Naive thymus-derived CD4-positive, alpha-beta T cell (primary cell): ENCODE measurements at regions not wholly inside any gene's neighbourhood (a gene's known extent, or its start where the extent isn't known, plus 50 kb on each side); places are given as distances from the start of the nearest gene placed in this dataset.

Experiments
- ATAC-seq: fragments of 150-1000 bp; cut with Tn5 transposase; 2 replicates; pipeline ENCODE4 v1.10.0; 2021; ENCODE audit warnings: mild to moderate bottlenecking, moderate library complexity
- CTCF ChIA-PET: fragments of 350-600 bp; sonication (Branson Sonifier 250); formaldehyde crosslinking; loops from one replicate; lab custom pipeline; 2021; ENCODE audit warnings: antibody characterized with exemption; lab: Charles Lee
- POLR2A ChIA-PET: fragments of 350-600 bp; sonication (Branson Sonifier 250); formaldehyde crosslinking; loops from one replicate; lab custom pipeline; 2021; ENCODE audit warnings: antibody characterized with exemption, inconsistent platforms; lab: Charles Lee
- DNase-seq, 9 donors: peaks; one replicate each; pipeline versions ENCODE4 v3.0.0 to v3.0.0-alpha.2; 2020 to 2022; ENCODE audit warnings: mixed read lengths in 1 of 9
- H3K27ac ChIP-seq: one replicate; pipeline ENCODE4 v1.7.0; 2013; ENCODE audit warnings: mild to moderate bottlenecking, low read depth, low read length, moderate library complexity
- H3K27me3 ChIP-seq, 2 donors: one replicate each; pipeline ENCODE4 v1.7.0; 2013; ENCODE audit warnings: low read length in 2 of 2, mild to moderate bottlenecking in 2 of 2, moderate library complexity in 2 of 2; ENCODE audit not compliant: control insufficient read depth in 2 of 2, insufficient read depth in 2 of 2
- H3K36me3 ChIP-seq, 3 experiments: 1 replicate in 2 of 3; 2 replicates in 1 of 3; pipeline ENCODE4 v1.7.0; 2013; ENCODE audit warnings: low read length in 3 of 3, mild to moderate bottlenecking in 3 of 3, moderate library complexity in 1 of 3; ENCODE audit not compliant: insufficient read depth in 3 of 3, control insufficient read depth in 2 of 3
- H3K4me1 ChIP-seq, 2 donors: one replicate each; pipeline ENCODE4 v1.7.0; 2013; ENCODE audit warnings: low read length in 2 of 2, mild to moderate bottlenecking in 2 of 2, moderate library complexity in 1 of 2; ENCODE audit not compliant: control insufficient read depth in 2 of 2, insufficient read depth in 2 of 2
- H3K4me3 ChIP-seq: 2 replicates; pipeline ENCODE4 v1.7.0; 2013; ENCODE audit warnings: mild to moderate bottlenecking, low read length
- H3K9me3 ChIP-seq, 3 experiments: 1 replicate in 2 of 3; 2 replicates in 1 of 3; pipeline ENCODE4 v1.7.0; 2013; ENCODE audit warnings: low read length in 3 of 3; ENCODE audit not compliant: control insufficient read depth in 2 of 3
- H3K27ac Mint-ChIP-seq, 9 donors: one replicate each; pipeline ENCODE4 v1.8.0; 2020 to 2022; ENCODE audit warnings: mixed read lengths in 9 of 9, mild to moderate bottlenecking in 8 of 9, moderate library complexity in 5 of 9, inconsistent platforms in 2 of 9
- H3K27me3 Mint-ChIP-seq, 5 donors: one replicate each; pipeline ENCODE4 v1.8.0; 2021 to 2022; ENCODE audit warnings: mixed read lengths in 5 of 5, mild to moderate bottlenecking in 1 of 5
- H3K36me3 Mint-ChIP-seq, 5 donors: one replicate each; pipeline ENCODE4 v1.8.0; 2020 to 2022; ENCODE audit warnings: mixed read lengths in 5 of 5, mild to moderate bottlenecking in 3 of 5, inconsistent platforms in 1 of 5
- H3K4me1 Mint-ChIP-seq, 7 donors: one replicate each; pipeline ENCODE4 v1.8.0; 2020 to 2022; ENCODE audit warnings: mixed read lengths in 7 of 7, mild to moderate bottlenecking in 3 of 7, inconsistent platforms in 1 of 7
- H3K4me3 Mint-ChIP-seq, 10 donors: one replicate each; pipeline ENCODE4 v1.8.0; 2020 to 2022; ENCODE audit warnings: mild to moderate bottlenecking in 10 of 10, mixed read lengths in 10 of 10, moderate library complexity in 6 of 10, inconsistent platforms in 2 of 10
- H3K9me3 Mint-ChIP-seq, 11 donors: one replicate each; pipeline ENCODE4 v1.8.0; 2020 to 2022; ENCODE audit warnings: mixed read lengths in 11 of 11, mild to moderate bottlenecking in 4 of 11, inconsistent platforms in 1 of 11, moderate library complexity in 1 of 11
- intact Hi-C, 2 donors: fragments of 100-400 bp; cut with micrococcal nuclease; formaldehyde crosslinking; loops; one replicate each; pipeline ENCODE4 v1.15.1; 2023

GRCh38 chr20:24805456-24806238 is 143.4 kb upstream of the CST7 start:
- ATAC-seq, result no peak
- no peaks in the 10 kb centered on the region for H3K36me3 ChIP-seq

GRCh38 chr20:24806705-24807676 is 142.1 kb upstream of the CST7 start:
- Mint-ChIP-seq H3K9me3 (no peaks in the 10 kb centered on the region), H3K36me3 (no peaks in the 10 kb centered on the region), H3K4me1 (peaks cover 0 to 5% (median 0%) of the 10 kb centered on the region in 7 donors), H3K27ac (no peak overlapping the region), H3K27me3 (peaks cover 0 to 20% (median 6%) of the 10 kb centered on the region in 5 donors), H3K4me3 (no peak overlapping the region)
- no peak overlapping the region for H3K27ac ChIP-seq
- DNase-seq (no peak), ATAC-seq (no peak)
- no peak overlapping the region for H3K4me3 ChIP-seq
- H3K4me1 ChIP-seq, result no peaks in the 10 kb centered on the region
- intact Hi-C loops, result no loop called here
- no peaks in the 10 kb centered on the region for H3K27me3 ChIP-seq
- H3K9me3 ChIP-seq, result no peaks in the 10 kb centered on the region
- ChIA-PET POLR2A (no interaction called here), CTCF (no interaction called here)
- H3K36me3 ChIP-seq, result no peaks in the 10 kb centered on the region

More at GRCh38 chr20:24805456-24806238, 143.4 kb upstream of the CST7 start:
- Mint-ChIP-seq H3K4me1 (peaks cover 0 to 5% (median 0%) of the 10 kb centered on the region in 7 donors), H3K27ac (no peak overlapping the region), H3K36me3 (no peaks in the 10 kb centered on the region), H3K27me3 (peaks cover 0 to 20% (median 6%) of the 10 kb centered on the region in 5 donors), H3K4me3 (no peak overlapping the region), H3K9me3 (no peaks in the 10 kb centered on the region)
- ChIA-PET CTCF (no interaction called here), POLR2A (no interaction called here)
- Histone ChIP-seq H3K27me3 (no peaks in the 10 kb centered on the region), H3K27ac (no peak overlapping the region), H3K9me3 (no peaks in the 10 kb centered on the region), H3K4me1 (no peaks in the 10 kb centered on the region), H3K4me3 (no peak overlapping the region)
- no peak for DNase-seq
- intact Hi-C loops, result no loop called here

- Mint-ChIP-seq H3K9me3 (peaks cover 0 to 2% (median 0%) of the 10 kb centered on the region in 11 donors), H3K4me3 (no peak overlapping the region), H3K4me1 (peaks cover 0 to 6% (median 0%) of the 10 kb centered on the region in 7 donors), H3K36me3 (no peaks in the 10 kb centered on the region), H3K27ac (peak overlapping the region in 1 of 9 donors; percentile 27), H3K27me3 (peaks cover 0 to 20% (median 6%) of the 10 kb centered on the region in 5 donors)
- ATAC-seq (peak; percentile 20), DNase-seq (no peak)
- no peaks in the 10 kb centered on the region for H3K36me3 ChIP-seq
- intact Hi-C loops, result no loop called here
- POLR2A ChIA-PET, result no interaction called here
- H3K4me1 ChIP-seq, result no peaks in the 10 kb centered on the region
- no peak overlapping the region for H3K27ac ChIP-seq
- no peak overlapping the region for H3K4me3 ChIP-seq
- H3K9me3 ChIP-seq, result no peaks in the 10 kb centered on the region
- CTCF ChIA-PET, result no interaction called here
- no peaks in the 10 kb centered on the region for H3K27me3 ChIP-seq
These were observed 140.5 kb upstream of the CST7 start for GRCh38 chr20:24808616-24809015.

GRCh38 chr20:24809606-24810005 is 139.5 kb upstream of the CST7 start:
- Mint-ChIP-seq H3K27ac (no peak overlapping the region), H3K9me3 (peaks cover 0 to 2% (median 0%) of the 10 kb centered on the region in 11 donors), H3K4me1 (peaks cover 0 to 6% (median 0%) of the 10 kb centered on the region in 7 donors), H3K36me3 (no peaks in the 10 kb centered on the region), H3K4me3 (no peak overlapping the region), H3K27me3 (peaks cover 0 to 26% (median 6%) of the 10 kb centered on the region in 5 donors)
- intact Hi-C loops, result no loop called here
- CTCF ChIA-PET, result no interaction called here
- no peak for DNase-seq
- H3K4me3 ChIP-seq, result no peak overlapping the region
- H3K9me3 ChIP-seq, result no peaks in the 10 kb centered on the region
- ATAC-seq, result no peak
- no peaks in the 10 kb centered on the region for H3K4me1 ChIP-seq
- H3K36me3 ChIP-seq, result no peaks in the 10 kb centered on the region
- POLR2A ChIA-PET, result no interaction called here
- H3K27ac ChIP-seq, result no peak overlapping the region
- no peaks in the 10 kb centered on the region for H3K27me3 ChIP-seq

GRCh38 chr20:24810676-24811407 is 138.2 kb upstream of the CST7 start:
- no peak overlapping the region for H3K4me3 ChIP-seq
- H3K27ac ChIP-seq, result no peak overlapping the region
- Mint-ChIP-seq H3K36me3 (no peaks in the 10 kb centered on the region), H3K27me3 (peaks cover 0 to 34% (median 6%) of the 10 kb centered on the region in 5 donors), H3K9me3 (peaks cover 0 to 2% (median 0%) of the 10 kb centered on the region in 11 donors), H3K4me3 (no peak overlapping the region), H3K4me1 (peaks cover 0 to 6% (median 0%) of the 10 kb centered on the region in 7 donors), H3K27ac (no peak overlapping the region)
- intact Hi-C loops, result no loop called here
- H3K9me3 ChIP-seq, result no peaks in the 10 kb centered on the region
- no peak for ATAC-seq
- no peak for DNase-seq
- H3K36me3 ChIP-seq, result no peaks in the 10 kb centered on the region
- ChIA-PET CTCF (no interaction called here), POLR2A (no interaction called here)
- no peaks in the 10 kb centered on the region for H3K4me1 ChIP-seq
- H3K27me3 ChIP-seq, result no peaks in the 10 kb centered on the region

GRCh38 chr20:24812373-24812772 is 136.7 kb upstream of the CST7 start:
- H3K4me3 Mint-ChIP-seq, result no peak overlapping the region
- Histone ChIP-seq H3K36me3 (no peaks in the 10 kb centered on the region), H3K4me1 (no peaks in the 10 kb centered on the region), H3K9me3 (no peaks in the 10 kb centered on the region), H3K4me3 (no peak overlapping the region), H3K27me3 (no peaks in the 10 kb centered on the region), H3K27ac (no peak overlapping the region)
- no peak overlapping the region for H3K27ac Mint-ChIP-seq
- intact Hi-C loops, result no loop called here
- ChIA-PET CTCF (no interaction called here), POLR2A (no interaction called here)
- H3K9me3 Mint-ChIP-seq, result peaks cover 0 to 2% (median 0%) of the 10 kb centered on the region in 11 donors
- ATAC-seq (no peak), DNase-seq (no peak)
- H3K4me1 Mint-ChIP-seq, result peaks cover 0 to 6% (median 0%) of the 10 kb centered on the region in 7 donors
- H3K27me3 Mint-ChIP-seq, result peaks cover 0 to 35% (median 6%) of the 10 kb centered on the region in 5 donors
- H3K36me3 Mint-ChIP-seq, result no peaks in the 10 kb centered on the region
